ENCODE measurements at regions not wholly inside any gene's neighbourhood (a gene's known extent, or its start where the extent isn't known, plus 50 kb on each side); places are given as distances from the start of the nearest gene placed in this dataset.
"Not testable (repeated sequence)": the region's sequence is repeated elsewhere in the genome, so short reads cannot be mapped to it uniquely, and the experiment has no call there.

- not testable (repeated sequence) for TF ChIP-seq CTCF, POLR2A (IDR thresholded peaks at IDR 0.05)
Observed at GRCh38 chr17:22376747-22377146, 684.4 kb downstream of the KCNJ18 start.

Measured in esophagus squamous epithelium (tissue), 4 donors.